RWPE2 (cell line): ENCODE measurements at regions not wholly inside any gene's neighbourhood (a gene's known extent, or its start where the extent isn't known, plus 50 kb on each side); places are given as distances from the start of the nearest gene placed in this dataset.
A peak's percentile ranks its signal among the peaks of the same experiment; 100 is the strongest.

Experiments used
- ATAC-seq: fragments of 200-7000 bp; cut with Tn5 transposase; 3 replicates; pipeline ENCODE4 v1.9.1; 2021; ENCODE audit warnings: low read depth
- DNase-seq: peaks from one replicate; pipeline ENCODE4 v3.0.0-alpha.2; 2020; ENCODE audit warnings: low spot score
- H3K27ac ChIP-seq: fragments of 450-650 bp; 2 replicates; pipeline ENCODE4 v1.5.1; 2017; ENCODE audit warnings: mild to moderate bottlenecking; ENCODE audit not compliant: poor library complexity, severe bottlenecking
- H3K27me3 ChIP-seq: fragments of 250-450 bp; sonication (Bioruptor Pico); 2 replicates; pipeline ENCODE4 v1.5.1; 2021; ENCODE audit warnings: mild to moderate bottlenecking, moderate library complexity; ENCODE audit not compliant: insufficient read depth, poor library complexity, severe bottlenecking
- H3K36me3 ChIP-seq: fragments of 250-450 bp; sonication (Bioruptor Pico); 2 replicates; pipeline ENCODE4 v1.5.1; 2020; ENCODE audit warnings: low read depth, mild to moderate bottlenecking, moderate library complexity
- H3K4me1 ChIP-seq: fragments of 250-450 bp; sonication (Bioruptor Pico); 2 replicates; pipeline ENCODE4 v1.5.1; 2021; ENCODE audit warnings: mild to moderate bottlenecking, moderate library complexity; ENCODE audit not compliant: insufficient read depth, poor library complexity, severe bottlenecking
- H3K4me3 ChIP-seq: fragments of 250-450 bp; sonication (Bioruptor Pico); 2 replicates; pipeline ENCODE4 v1.5.1; 2021; ENCODE audit warnings: mild to moderate bottlenecking, moderate library complexity; ENCODE audit not compliant: severe bottlenecking
- H3K9me3 ChIP-seq: fragments of 250-450 bp; sonication (Bioruptor Pico); 2 replicates; pipeline ENCODE4 v1.5.1; 2021; ENCODE audit warnings: mild to moderate bottlenecking, moderate library complexity; ENCODE audit not compliant: severe bottlenecking
- TF ChIP-seq, protein P1 (sequence below): fragments of 450-650 bp; IDR thresholded peaks from one replicate; pipeline ENCODE4 v1.5.1; 2017; ENCODE audit warnings: mild to moderate bottlenecking, moderate library complexity; ENCODE audit not compliant: poor library complexity, severe bottlenecking

DNA sequence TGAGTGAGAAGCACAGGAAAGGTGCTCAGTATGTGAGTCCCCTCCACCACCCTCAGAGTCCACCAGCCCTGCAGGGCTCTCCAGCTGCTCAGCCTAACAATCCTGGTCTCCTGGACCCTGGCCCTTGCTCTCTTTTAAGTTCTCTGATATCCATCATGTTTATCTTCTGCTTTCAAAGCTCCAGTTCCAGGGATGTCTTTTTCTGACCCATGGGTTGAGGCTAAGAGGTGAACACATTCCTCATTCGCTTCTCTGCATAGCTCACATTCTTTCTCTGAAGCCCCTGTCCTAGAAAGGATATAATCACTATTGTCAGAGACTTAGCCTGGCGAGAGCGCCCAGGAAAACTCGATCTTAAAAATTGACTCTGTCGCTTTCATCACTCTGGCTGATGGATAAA lies 86.4 kb downstream of the ARL4C start:
- Histone ChIP-seq H3K4me3 (no peak overlapping the region), H3K27ac (no peak overlapping the region), H3K4me1 (peaks cover 14% of the 10 kb centered on the region), H3K36me3 (no peaks in the 10 kb centered on the region), H3K9me3 (no peaks in the 10 kb centered on the region), H3K27me3 (no peaks in the 10 kb centered on the region)
- DNase-seq (no peak), ATAC-seq (no peak)
- TF ChIP-seq, protein P1, sequence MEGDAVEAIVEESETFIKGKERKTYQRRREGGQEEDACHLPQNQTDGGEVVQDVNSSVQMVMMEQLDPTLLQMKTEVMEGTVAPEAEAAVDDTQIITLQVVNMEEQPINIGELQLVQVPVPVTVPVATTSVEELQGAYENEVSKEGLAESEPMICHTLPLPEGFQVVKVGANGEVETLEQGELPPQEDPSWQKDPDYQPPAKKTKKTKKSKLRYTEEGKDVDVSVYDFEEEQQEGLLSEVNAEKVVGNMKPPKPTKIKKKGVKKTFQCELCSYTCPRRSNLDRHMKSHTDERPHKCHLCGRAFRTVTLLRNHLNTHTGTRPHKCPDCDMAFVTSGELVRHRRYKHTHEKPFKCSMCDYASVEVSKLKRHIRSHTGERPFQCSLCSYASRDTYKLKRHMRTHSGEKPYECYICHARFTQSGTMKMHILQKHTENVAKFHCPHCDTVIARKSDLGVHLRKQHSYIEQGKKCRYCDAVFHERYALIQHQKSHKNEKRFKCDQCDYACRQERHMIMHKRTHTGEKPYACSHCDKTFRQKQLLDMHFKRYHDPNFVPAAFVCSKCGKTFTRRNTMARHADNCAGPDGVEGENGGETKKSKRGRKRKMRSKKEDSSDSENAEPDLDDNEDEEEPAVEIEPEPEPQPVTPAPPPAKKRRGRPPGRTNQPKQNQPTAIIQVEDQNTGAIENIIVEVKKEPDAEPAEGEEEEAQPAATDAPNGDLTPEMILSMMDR, result no peak

- Histone ChIP-seq H3K36me3 (no peaks in the 10 kb centered on the region), H3K4me1 (peaks cover 14% of the 10 kb centered on the region), H3K4me3 (no peak overlapping the region), H3K27me3 (no peaks in the 10 kb centered on the region), H3K27ac (no peak overlapping the region), H3K9me3 (no peaks in the 10 kb centered on the region)
- TF ChIP-seq, protein P1, result no peak
- no peak for ATAC-seq
- no peak for DNase-seq
Measured at GRCh38 chr2:234409590-234409989, 87.3 kb downstream of the ARL4C start.

DNA sequence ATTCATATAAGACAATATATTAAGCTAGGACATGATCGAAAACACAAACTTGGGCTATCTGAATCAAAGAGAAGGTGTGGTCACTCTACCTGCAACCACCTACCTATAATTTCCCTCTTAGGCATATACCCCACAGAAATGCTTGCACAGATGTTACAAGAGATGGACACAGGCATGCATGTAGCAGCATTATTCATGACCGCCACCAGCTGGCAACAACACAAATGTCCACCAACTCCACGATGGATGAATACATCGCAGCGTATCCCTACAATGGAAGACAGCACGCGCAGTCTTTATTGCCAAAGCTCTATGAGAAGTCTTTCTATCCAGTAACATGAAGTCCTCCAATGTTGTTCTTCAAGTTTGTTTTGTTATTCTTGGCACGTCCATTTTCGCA lies 90.8 kb downstream of the ARL4C start:
- DNase-seq (no peak), ATAC-seq (0 out of 3 replicates have a peak, but pooled peaks have one; percentile 36)
- Histone ChIP-seq H3K27me3 (no peaks in the 10 kb centered on the region), H3K36me3 (no peaks in the 10 kb centered on the region), H3K4me1 (no peaks in the 10 kb centered on the region), H3K4me3 (no peak overlapping the region), H3K27ac (no peak overlapping the region), H3K9me3 (no peaks in the 10 kb centered on the region)
- TF ChIP-seq, protein P1, result peak; percentile 34

- Histone ChIP-seq H3K9me3 (no peaks in the 10 kb centered on the region), H3K4me1 (no peaks in the 10 kb centered on the region), H3K27ac (no peak overlapping the region), H3K27me3 (no peaks in the 10 kb centered on the region), H3K36me3 (no peaks in the 10 kb centered on the region), H3K4me3 (no peak overlapping the region)
- no peak for ATAC-seq
- TF ChIP-seq, protein P1, result no peak
- no peak for DNase-seq
Measured at GRCh38 chr2:234405462-234405861, 91.4 kb downstream of the ARL4C start.

GRCh38 chr2:234404957-234405356 lies 91.9 kb downstream of the ARL4C start:
- no peak for DNase-seq
- Histone ChIP-seq H3K27ac (no peak overlapping the region), H3K4me3 (no peak overlapping the region), H3K36me3 (no peaks in the 10 kb centered on the region), H3K27me3 (no peaks in the 10 kb centered on the region), H3K9me3 (no peaks in the 10 kb centered on the region), H3K4me1 (no peaks in the 10 kb centered on the region)
- ATAC-seq, result no peak
- TF ChIP-seq, protein P1, result no peak
